ENCODE measurements at regions not wholly inside any gene's neighbourhood (a gene's known extent, or its start where the extent isn't known, plus 50 kb on each side); places are given as distances from the start of the nearest gene placed in this dataset.

DNA sequence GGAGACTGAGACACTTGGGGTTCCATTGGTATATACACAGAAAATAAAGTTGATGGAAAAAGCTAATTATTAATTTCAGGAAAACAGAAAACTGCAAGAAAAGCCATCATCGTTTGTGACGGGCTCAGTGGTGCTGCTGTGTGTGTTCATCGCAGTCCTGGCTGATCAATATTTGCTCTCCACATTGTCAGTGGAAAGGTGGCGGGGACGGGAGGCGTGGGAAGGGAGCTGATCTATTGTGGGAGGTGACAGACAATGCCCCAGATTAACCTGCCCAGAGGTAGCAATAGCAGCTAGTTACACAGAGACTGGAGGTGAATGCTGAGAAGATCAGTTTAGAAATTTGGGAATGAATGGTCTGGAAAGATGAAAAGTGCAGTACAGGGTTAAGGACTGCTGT lies 50.0 kb upstream of the CTDP1 start:
- no peak overlapping the region for H2AFZ ChIP-seq (ENCODE audit: insufficient read depth, low read depth, low read length, poor library complexity, severe bottlenecking)
- intact Hi-C loops (cut with micrococcal nuclease): no loop called here
- ChIA-PET POLR2A (interaction anchor here (0.6 kb wide), 1 partner anchor 204 kb away, joined by 3 read pairs; no protein-coding TSS in a partner anchor), CTCF (no interaction called here)
- H3K27me3 Mint-ChIP-seq: no peaks in the 10 kb centered on the region
- H3K9ac ChIP-seq (ENCODE audit: low read length): no peak overlapping the region
- ATAC-seq (ENCODE audit: low read depth) (no peak), DNase-seq (no peak)
- H3K79me2 ChIP-seq (ENCODE audit: control insufficient read depth, insufficient read depth, low read length): no peaks in the 10 kb centered on the region
- peaks cover 27 to 32% of the 10 kb centered on the region in 2 donors for H3K4me1 ChIP-seq (ENCODE audit: control insufficient read depth in 2 of 2, insufficient read depth in 2 of 2, low read length in 2 of 2)
- no peak overlapping the region for H3K4me3 Mint-ChIP-seq
- no peak overlapping the region for H3K27ac Mint-ChIP-seq
- H3K9me3 Mint-ChIP-seq (ENCODE audit: insufficient read depth): peaks cover 4% of the 10 kb centered on the region
- no peak overlapping the region for H3K4me2 ChIP-seq (replicated peaks; ENCODE audit: low read depth, low read length, poor library complexity, severe bottlenecking)
- H3K27ac ChIP-seq (ENCODE audit: low read length in 2 of 2): no peak overlapping the region
- no peaks in the 10 kb centered on the region for H3K27me3 ChIP-seq (replicated peaks in 1 of 4; ENCODE audit: control extremely low read depth in 1 of 4, control insufficient read depth in 3 of 4, insufficient read depth in 4 of 4, low read length in 3 of 4)
- TF ChIP-seq EZH2 (IDR thresholded peaks at IDR 0.05; ENCODE audit: borderline replicate concordance, insufficient read depth, low read depth, low read length, poor library complexity, severe bottlenecking) (no peak), CTCF (IDR thresholded peaks at IDR 0.05) (no peak)
- H3K4me3 ChIP-seq (ENCODE audit: control extremely low read depth in 1 of 5, extremely low read depth in 1 of 5, insufficient read depth in 1 of 5, low read depth in 2 of 5, low read length in 4 of 5): no peak overlapping the region
- H3K36me3 ChIP-seq (replicated peaks in 1 of 2; ENCODE audit: control extremely low read depth in 1 of 2, control insufficient read depth in 1 of 2, extremely low read depth in 1 of 2, insufficient read depth in 2 of 2, low read length in 1 of 2): no peaks in the 10 kb centered on the region
- no peaks in the 10 kb centered on the region for H4K20me1 ChIP-seq (ENCODE audit: control insufficient read depth, insufficient read depth, low read length, poor library complexity, severe bottlenecking)
- peaks cover 46% of the 10 kb centered on the region for H3K4me1 Mint-ChIP-seq
- WGBS (ENCODE audit: insufficient coverage): 98% methylated on average over 6 of the region's 6 CpGs
- peaks cover 0 to 11% (median 0%) of the 10 kb centered on the region in 3 donors for H3K9me3 ChIP-seq (ENCODE audit: control extremely low read depth in 1 of 3, control insufficient read depth in 2 of 3, insufficient read depth in 1 of 3, low read length in 2 of 3)

All from B cell (primary cell).